ENCODE measurements at regions not wholly inside any gene's neighbourhood (a gene's known extent, or its start where the extent isn't known, plus 50 kb on each side); places are given as distances from the start of the nearest gene placed in this dataset.
"Not testable (repeated sequence)": the region's sequence is repeated elsewhere in the genome, so short reads cannot be mapped to it uniquely, and the experiment has no call there.

DNA sequence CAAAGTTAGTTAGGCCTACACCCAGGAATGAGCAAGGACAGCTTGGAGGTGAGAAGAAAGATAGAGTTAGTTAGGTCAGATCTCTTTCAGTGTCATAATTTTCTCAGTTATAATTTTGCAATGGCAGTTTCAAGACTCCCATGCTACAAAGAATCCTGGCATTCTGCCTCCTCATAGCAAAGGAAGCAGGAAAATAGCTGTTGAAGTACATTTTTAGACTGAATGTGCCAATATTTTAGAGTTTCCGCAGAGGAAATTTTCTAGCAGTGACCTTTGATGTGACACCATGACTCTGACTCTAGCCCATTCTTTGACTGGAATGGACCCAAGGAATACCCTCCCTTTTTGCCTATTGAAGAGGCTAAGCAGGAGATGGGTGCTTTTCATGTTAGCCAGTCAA lies 371.7 kb downstream of the PIK3C3 start:
- no peak for DNase-seq (ENCODE audit: low read depth in 2 of 2)

- DNase-seq (ENCODE audit: low read depth in 2 of 2), result no peak
Observed at GRCh38 chr18:42328931-42329330, 373.9 kb downstream of the PIK3C3 start.

DNA sequence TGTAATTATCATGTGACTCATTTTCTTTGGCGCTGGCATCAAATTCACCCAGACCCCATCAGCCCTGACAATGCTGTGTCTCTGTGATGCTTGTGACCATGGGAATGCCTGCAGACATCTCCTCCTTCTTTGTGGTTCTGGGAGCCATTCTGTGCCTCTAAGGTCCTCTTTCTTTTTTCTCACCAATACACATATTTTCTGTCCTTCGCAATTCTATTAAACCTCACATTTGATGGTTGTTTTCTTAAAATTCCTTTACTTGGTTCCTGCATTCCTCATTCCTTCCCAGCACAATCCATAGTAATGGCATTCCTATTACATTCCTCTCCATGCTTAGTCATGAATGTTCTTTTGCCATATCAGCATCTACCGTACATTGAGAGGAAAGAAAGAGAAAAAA lies 375.3 kb downstream of the PIK3C3 start:
- DNase-seq (ENCODE audit: low read depth in 2 of 2), result no peak

DNA sequence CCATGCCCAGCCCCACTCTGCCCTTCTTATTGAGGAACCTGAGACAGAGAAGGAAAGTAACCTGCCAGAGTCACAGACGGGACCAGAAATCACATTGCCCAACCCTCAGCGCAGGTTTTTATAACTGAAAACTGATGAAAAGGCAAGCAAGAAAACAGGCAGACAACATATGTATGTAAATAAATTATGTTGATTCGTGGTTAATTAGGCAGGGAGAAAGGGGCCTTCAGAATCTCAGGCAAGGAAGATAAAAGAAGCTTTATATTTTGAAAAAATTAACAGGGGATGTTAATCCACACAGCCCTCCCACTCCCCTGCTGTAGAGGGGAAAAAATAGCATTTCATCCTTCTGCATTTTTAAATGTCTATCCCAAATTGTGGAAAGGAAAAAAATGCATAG lies 378.5 kb downstream of the PIK3C3 start:
- DNase-seq (ENCODE audit: low read depth in 2 of 2), result no peak

DNA sequence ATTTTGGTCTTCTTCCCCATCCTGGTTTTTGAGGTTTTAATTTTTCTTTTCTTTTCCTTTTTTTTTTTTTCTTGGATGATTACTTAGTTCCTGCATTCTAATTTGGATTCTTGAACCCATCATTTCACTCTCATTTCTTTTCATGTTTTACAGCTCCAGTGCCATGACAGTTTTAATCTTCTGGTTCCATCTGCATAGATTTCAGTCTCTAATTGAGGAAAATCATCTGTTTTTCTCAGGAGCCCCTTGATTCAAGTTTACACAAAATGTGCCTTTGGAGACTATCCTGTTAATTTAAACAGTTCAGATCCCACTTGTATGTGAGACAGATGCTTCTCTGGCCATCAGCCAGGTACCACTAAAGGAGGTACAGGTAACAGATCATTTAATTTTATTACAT lies 379.9 kb downstream of the PIK3C3 start:
- no peak for DNase-seq (ENCODE audit: low read depth in 2 of 2)

DNA sequence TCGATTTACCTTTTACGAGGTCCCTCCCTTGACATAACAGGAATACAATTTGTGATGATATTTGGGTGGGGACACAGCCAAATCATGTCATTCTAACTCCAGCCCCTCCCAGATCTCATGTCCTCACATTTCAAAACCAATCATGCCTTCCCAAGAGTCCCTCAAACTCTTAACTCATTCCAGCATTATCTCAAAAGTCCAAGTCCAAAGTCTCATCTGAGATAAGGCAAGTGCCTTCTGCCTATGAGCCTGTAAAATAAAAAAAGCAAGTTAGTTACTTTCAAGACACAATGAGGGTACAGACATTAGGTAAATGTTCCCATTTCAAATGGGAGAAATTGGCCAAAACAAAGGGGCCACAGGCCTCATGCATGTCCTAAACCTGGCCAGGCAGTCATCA lies 381.1 kb downstream of the PIK3C3 start:
- no peak for DNase-seq (ENCODE audit: low read depth in 2 of 2)

GRCh38 chr18:42337337-42337736 lies 382.3 kb downstream of the PIK3C3 start:
- DNase-seq (ENCODE audit: low read depth in 2 of 2), result not testable (repeated sequence)

DNA sequence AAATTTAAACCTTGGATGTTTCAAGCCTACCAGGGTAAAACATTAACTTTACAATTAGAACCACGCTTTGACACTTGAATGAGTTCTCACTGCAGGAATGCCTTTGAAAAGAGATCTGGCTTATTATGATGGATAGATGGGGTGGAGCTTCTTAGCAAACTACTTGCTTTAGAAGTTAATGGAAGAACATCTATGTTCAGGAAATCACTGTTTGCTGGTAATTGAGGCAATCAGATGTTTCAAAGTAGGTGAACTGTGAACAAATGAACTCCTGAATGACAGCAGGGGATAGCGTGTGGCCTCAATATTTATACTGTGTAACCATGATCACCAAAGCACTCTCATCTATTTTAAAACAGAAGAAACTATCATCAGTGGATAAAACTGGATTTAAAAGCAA lies 383.6 kb downstream of the PIK3C3 start:
- DNase-seq (ENCODE audit: low read depth in 2 of 2), result no peak

GRCh38 chr18:42339372-42339771 lies 384.3 kb downstream of the PIK3C3 start:
- no peak for DNase-seq (ENCODE audit: low read depth in 2 of 2)

GRCh38 chr18:42340423-42341009 lies 385.5 kb downstream of the PIK3C3 start:
- DNase-seq (ENCODE audit: low read depth in 2 of 2), result no peak

DNA sequence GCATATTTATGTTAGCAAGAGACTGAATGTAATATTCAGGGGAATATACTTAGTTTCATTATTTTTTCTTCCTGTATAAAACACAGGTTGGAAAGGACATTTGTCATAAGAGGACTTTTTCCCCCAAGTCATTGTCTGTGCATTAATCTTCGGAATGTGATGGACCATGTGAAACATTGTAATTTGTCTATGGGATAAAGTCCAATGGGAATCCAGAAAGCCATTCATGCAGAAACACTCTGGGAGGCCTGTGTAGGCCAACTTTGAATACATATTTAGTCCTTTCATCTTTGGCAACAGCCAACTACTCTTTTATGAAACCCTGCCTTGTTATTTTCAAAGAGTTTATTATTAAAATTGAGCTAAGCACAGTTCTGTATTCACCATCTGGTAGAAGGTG lies 386.4 kb downstream of the PIK3C3 start:
- DNase-seq (ENCODE audit: low read depth in 2 of 2), result no peak

GRCh38 chr18:42348722-42349121 lies 393.7 kb downstream of the PIK3C3 start:
- no peak for DNase-seq (ENCODE audit: low read depth in 2 of 2)

DNA sequence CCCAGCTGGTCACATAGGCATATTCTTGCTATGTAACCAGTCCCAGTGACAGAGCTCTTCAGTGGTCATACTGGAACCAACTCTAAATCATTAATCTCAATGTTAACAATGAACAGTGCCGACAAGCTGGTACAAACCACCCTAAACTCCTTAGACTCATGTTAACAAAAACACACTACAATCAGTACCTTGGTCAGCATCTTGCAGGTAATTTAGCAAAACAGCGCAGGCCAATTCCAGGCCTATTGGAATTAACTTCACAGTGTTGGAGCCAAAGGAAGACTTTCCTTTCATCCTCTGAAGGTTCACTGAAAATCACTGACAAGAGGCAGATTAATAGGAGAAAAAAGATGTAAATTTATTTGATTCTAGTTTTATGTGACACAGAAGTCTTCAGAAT lies 396.4 kb downstream of the PIK3C3 start:
- no peak for DNase-seq (ENCODE audit: low read depth in 2 of 2)

GRCh38 chr18:42360716-42361115 lies 405.7 kb downstream of the PIK3C3 start:
- no peak for DNase-seq (ENCODE audit: low read depth in 2 of 2)

- DNase-seq (ENCODE audit: low read depth in 2 of 2), result no peak
Observed at GRCh38 chr18:42363446-42364441, 408.7 kb downstream of the PIK3C3 start.

- DNase-seq (ENCODE audit: low read depth in 2 of 2), result no peak
Observed at GRCh38 chr18:42364766-42365165, 409.7 kb downstream of the PIK3C3 start.

DNA sequence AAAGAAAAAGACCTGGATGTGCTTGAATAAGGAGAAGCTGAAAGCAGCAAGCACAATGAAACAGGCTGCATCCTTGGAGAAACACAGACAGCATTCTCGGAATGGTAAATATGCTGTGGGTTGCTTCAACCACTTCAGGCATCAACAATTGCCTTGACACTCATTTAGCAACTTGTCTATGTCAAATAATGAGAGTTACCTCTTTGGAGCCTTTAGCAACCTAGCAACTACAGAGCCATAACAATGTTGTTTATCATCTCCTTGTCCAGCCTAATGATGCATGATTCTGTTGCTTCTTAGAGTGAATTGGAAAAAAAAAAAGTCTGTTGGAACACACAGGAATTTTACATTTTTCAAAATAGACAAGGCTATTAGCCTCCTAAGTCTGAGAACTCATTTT lies 410.6 kb downstream of the PIK3C3 start:
- no peak for DNase-seq (ENCODE audit: low read depth in 2 of 2)

GRCh38 chr18:42373584-42373983 lies 418.6 kb downstream of the PIK3C3 start:
- no peak for DNase-seq (ENCODE audit: low read depth in 2 of 2)

- no peak for DNase-seq (ENCODE audit: low read depth in 2 of 2)
Observed at GRCh38 chr18:42374961-42375360, 419.9 kb downstream of the PIK3C3 start.

GRCh38 chr18:42378854-42379253 lies 423.8 kb downstream of the PIK3C3 start:
- DNase-seq (ENCODE audit: low read depth in 2 of 2), result not testable (repeated sequence)

GRCh38 chr18:42381236-42381635 lies 426.2 kb downstream of the PIK3C3 start:
- DNase-seq (ENCODE audit: low read depth in 2 of 2), result not testable (repeated sequence)

GRCh38 chr18:42392416-42392815 lies 437.4 kb downstream of the PIK3C3 start:
- DNase-seq (ENCODE audit: low read depth in 2 of 2), result no peak

- no peak for DNase-seq (ENCODE audit: low read depth in 2 of 2)
Observed at GRCh38 chr18:42392926-42393325, 437.9 kb downstream of the PIK3C3 start.
